PC-3 (cell line): ENCODE measurements at regions not wholly inside any gene's neighbourhood (a gene's known extent, or its start where the extent isn't known, plus 50 kb on each side); places are given as distances from the start of the nearest gene placed in this dataset.

Experiments used
- EZH2 ChIP-seq: fragments of 300-600 bp; sonication (generic); IDR thresholded peaks from one replicate; pipeline ENCODE4 v1.6.1; 2017; ENCODE audit warnings: antibody characterized with exemption, mild to moderate bottlenecking, low read length; ENCODE audit not compliant: unreplicated experiment
- TF ChIP-seq, protein P1 (sequence below): fragments of 300-600 bp; sonication (generic); conservative IDR thresholded peaks from 2 replicates; pipeline ENCODE4 v1.5.1; 2017; ENCODE audit warnings: antibody characterized with exemption, low read depth, mild to moderate bottlenecking, low read length

- TF ChIP-seq, protein P1, sequence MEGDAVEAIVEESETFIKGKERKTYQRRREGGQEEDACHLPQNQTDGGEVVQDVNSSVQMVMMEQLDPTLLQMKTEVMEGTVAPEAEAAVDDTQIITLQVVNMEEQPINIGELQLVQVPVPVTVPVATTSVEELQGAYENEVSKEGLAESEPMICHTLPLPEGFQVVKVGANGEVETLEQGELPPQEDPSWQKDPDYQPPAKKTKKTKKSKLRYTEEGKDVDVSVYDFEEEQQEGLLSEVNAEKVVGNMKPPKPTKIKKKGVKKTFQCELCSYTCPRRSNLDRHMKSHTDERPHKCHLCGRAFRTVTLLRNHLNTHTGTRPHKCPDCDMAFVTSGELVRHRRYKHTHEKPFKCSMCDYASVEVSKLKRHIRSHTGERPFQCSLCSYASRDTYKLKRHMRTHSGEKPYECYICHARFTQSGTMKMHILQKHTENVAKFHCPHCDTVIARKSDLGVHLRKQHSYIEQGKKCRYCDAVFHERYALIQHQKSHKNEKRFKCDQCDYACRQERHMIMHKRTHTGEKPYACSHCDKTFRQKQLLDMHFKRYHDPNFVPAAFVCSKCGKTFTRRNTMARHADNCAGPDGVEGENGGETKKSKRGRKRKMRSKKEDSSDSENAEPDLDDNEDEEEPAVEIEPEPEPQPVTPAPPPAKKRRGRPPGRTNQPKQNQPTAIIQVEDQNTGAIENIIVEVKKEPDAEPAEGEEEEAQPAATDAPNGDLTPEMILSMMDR, result no peak
- TF ChIP-seq EZH2, result no peak
Measured at GRCh38 chr3:176074096-176074495, 1123.2 kb downstream of the TBL1XR1 start.
